ENCODE measurements at regions not wholly inside any gene's neighbourhood (a gene's known extent, or its start where the extent isn't known, plus 50 kb on each side); places are given as distances from the start of the nearest gene placed in this dataset.

DNA sequence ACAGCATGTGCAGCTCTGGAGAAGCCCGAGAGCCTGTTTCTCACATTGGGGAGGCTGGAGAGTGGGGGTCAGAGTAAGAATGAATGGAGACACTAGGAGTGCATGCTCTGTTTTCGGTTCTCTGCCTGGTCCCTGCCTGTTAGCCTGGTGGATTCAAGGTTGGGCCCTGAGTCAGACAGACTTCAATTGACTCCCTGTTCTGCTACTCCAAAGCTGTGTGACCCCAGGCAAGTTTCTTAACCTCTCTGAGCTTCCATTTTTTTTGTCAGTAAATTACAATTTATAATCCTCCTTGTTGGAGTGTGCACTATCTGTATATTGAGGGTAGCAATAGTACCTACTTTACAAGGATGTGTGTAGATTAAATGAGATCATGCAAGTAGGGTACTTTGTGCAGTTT is 102.6 kb upstream of the ESRRB start:
- no peak overlapping the region for H2AFZ ChIP-seq (ENCODE audit: low read depth, low read length)
- no peak overlapping the region for H3K27ac ChIP-seq (ENCODE audit: low read length)
- H3F3A ChIP-seq (ENCODE audit: insufficient read depth, low read length, poor library complexity, severe bottlenecking) = no peaks in the 10 kb centered on the region
- TF ChIP-seq, protein P1, sequence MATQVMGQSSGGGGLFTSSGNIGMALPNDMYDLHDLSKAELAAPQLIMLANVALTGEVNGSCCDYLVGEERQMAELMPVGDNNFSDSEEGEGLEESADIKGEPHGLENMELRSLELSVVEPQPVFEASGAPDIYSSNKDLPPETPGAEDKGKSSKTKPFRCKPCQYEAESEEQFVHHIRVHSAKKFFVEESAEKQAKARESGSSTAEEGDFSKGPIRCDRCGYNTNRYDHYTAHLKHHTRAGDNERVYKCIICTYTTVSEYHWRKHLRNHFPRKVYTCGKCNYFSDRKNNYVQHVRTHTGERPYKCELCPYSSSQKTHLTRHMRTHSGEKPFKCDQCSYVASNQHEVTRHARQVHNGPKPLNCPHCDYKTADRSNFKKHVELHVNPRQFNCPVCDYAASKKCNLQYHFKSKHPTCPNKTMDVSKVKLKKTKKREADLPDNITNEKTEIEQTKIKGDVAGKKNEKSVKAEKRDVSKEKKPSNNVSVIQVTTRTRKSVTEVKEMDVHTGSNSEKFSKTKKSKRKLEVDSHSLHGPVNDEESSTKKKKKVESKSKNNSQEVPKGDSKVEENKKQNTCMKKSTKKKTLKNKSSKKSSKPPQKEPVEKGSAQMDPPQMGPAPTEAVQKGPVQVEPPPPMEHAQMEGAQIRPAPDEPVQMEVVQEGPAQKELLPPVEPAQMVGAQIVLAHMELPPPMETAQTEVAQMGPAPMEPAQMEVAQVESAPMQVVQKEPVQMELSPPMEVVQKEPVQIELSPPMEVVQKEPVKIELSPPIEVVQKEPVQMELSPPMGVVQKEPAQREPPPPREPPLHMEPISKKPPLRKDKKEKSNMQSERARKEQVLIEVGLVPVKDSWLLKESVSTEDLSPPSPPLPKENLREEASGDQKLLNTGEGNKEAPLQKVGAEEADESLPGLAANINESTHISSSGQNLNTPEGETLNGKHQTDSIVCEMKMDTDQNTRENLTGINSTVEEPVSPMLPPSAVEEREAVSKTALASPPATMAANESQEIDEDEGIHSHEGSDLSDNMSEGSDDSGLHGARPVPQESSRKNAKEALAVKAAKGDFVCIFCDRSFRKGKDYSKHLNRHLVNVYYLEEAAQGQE (IDR thresholded peaks at IDR 0.05; ENCODE audit: borderline replicate concordance) = no peak
- TF ChIP-seq, protein P2, sequence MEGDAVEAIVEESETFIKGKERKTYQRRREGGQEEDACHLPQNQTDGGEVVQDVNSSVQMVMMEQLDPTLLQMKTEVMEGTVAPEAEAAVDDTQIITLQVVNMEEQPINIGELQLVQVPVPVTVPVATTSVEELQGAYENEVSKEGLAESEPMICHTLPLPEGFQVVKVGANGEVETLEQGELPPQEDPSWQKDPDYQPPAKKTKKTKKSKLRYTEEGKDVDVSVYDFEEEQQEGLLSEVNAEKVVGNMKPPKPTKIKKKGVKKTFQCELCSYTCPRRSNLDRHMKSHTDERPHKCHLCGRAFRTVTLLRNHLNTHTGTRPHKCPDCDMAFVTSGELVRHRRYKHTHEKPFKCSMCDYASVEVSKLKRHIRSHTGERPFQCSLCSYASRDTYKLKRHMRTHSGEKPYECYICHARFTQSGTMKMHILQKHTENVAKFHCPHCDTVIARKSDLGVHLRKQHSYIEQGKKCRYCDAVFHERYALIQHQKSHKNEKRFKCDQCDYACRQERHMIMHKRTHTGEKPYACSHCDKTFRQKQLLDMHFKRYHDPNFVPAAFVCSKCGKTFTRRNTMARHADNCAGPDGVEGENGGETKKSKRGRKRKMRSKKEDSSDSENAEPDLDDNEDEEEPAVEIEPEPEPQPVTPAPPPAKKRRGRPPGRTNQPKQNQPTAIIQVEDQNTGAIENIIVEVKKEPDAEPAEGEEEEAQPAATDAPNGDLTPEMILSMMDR (IDR thresholded peaks at IDR 0.05; ENCODE audit: poor library complexity, severe bottlenecking) = no peak
- TF ChIP-seq EP300 (conservative IDR thresholded peaks at IDR 0.05; ENCODE audit: poor library complexity, severe bottlenecking) = no peak
- TF ChIP-seq RAD21 (conservative IDR thresholded peaks at IDR 0.05) = no peak
- TF ChIP-seq EZH2 (IDR thresholded peaks at IDR 0.05; ENCODE audit: borderline replicate concordance, insufficient read depth, low read length, poor library complexity, severe bottlenecking) = no peak
- TF ChIP-seq MXI1 (conservative IDR thresholded peaks at IDR 0.05; ENCODE audit: poor library complexity, severe bottlenecking) = no peak
- TF ChIP-seq SMC3 (conservative IDR thresholded peaks at IDR 0.05; ENCODE audit: poor library complexity) = no peak
- no peak for TF ChIP-seq POLR2AphosphoS5 (IDR thresholded peaks at IDR 0.05)
- no peak for TF ChIP-seq TAF1 (IDR thresholded peaks at IDR 0.05; ENCODE audit: low read depth)
- H3K9me3 ChIP-seq (ENCODE audit: low read length) = no peaks in the 10 kb centered on the region
- H3K36me3 ChIP-seq (ENCODE audit: insufficient read depth, low read length) = no peaks in the 10 kb centered on the region
- no peaks in the 10 kb centered on the region for H4K20me1 ChIP-seq (ENCODE audit: insufficient read depth)
- no peak overlapping the region for H3K4me3 ChIP-seq (ENCODE audit: low read length)
- H3K27me3 ChIP-seq (ENCODE audit: insufficient read depth, low read depth, low read length) = no peaks in the 10 kb centered on the region
- H3K9me2 ChIP-seq (ENCODE audit: insufficient read depth, low read length) = no peaks in the 10 kb centered on the region
- H3K4me2 ChIP-seq (ENCODE audit: low read length) = no peak overlapping the region
- H3K79me2 ChIP-seq (replicated peaks; ENCODE audit: insufficient read depth, low read length) = no peaks in the 10 kb centered on the region
- no peak overlapping the region for H3K9ac ChIP-seq (ENCODE audit: low read length)

DNA sequence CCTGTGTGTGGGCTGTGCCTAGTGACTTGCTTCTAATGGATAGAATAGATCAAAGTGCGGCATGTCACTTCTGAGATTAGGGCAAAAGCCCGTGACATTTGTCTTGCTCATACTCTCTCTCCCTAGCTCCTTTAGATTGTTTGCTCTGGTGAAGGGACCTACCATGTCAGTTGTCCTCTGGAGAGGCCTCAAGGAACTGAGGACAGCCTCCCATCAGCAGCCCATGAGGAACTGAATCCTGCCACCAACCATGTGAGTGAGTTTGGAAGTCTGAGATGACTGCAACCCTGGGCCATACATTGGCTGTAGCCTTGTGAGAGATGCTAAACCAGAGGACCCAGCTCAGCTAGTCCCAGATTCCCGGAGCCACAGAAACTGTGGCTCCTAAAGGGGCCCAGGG is 101.6 kb upstream of the ESRRB start:
- Histone ChIP-seq H3K9ac (ENCODE audit: low read length) (no peak overlapping the region), H3K79me2 (replicated peaks; ENCODE audit: insufficient read depth, low read length) (no peaks in the 10 kb centered on the region), H3K4me3 (ENCODE audit: low read length) (no peak overlapping the region), H3K9me2 (ENCODE audit: insufficient read depth, low read length) (no peaks in the 10 kb centered on the region), H3K27ac (ENCODE audit: low read length) (no peak overlapping the region), H3F3A (ENCODE audit: insufficient read depth, low read length, poor library complexity, severe bottlenecking) (no peaks in the 10 kb centered on the region), H4K20me1 (ENCODE audit: insufficient read depth) (no peaks in the 10 kb centered on the region), H3K4me2 (ENCODE audit: low read length) (no peak overlapping the region), H3K27me3 (ENCODE audit: insufficient read depth, low read depth, low read length) (no peaks in the 10 kb centered on the region), H2AFZ (ENCODE audit: low read depth, low read length) (no peak overlapping the region), H3K9me3 (ENCODE audit: low read length) (no peaks in the 10 kb centered on the region), H3K36me3 (ENCODE audit: insufficient read depth, low read length) (no peaks in the 10 kb centered on the region)
- TF ChIP-seq, protein P2 (IDR thresholded peaks at IDR 0.05; ENCODE audit: poor library complexity, severe bottlenecking) = no peak
- no peak for TF ChIP-seq EP300 (conservative IDR thresholded peaks at IDR 0.05; ENCODE audit: poor library complexity, severe bottlenecking)
- TF ChIP-seq, protein P1 (IDR thresholded peaks at IDR 0.05; ENCODE audit: borderline replicate concordance) = no peak
- no peak for TF ChIP-seq POLR2AphosphoS5 (IDR thresholded peaks at IDR 0.05)
- no peak for TF ChIP-seq RAD21 (conservative IDR thresholded peaks at IDR 0.05)
- TF ChIP-seq SMC3 (conservative IDR thresholded peaks at IDR 0.05; ENCODE audit: poor library complexity) = no peak
- no peak for TF ChIP-seq TAF1 (IDR thresholded peaks at IDR 0.05; ENCODE audit: low read depth)
- TF ChIP-seq MXI1 (conservative IDR thresholded peaks at IDR 0.05; ENCODE audit: poor library complexity, severe bottlenecking) = no peak
- TF ChIP-seq EZH2 (IDR thresholded peaks at IDR 0.05; ENCODE audit: borderline replicate concordance, insufficient read depth, low read length, poor library complexity, severe bottlenecking) = no peak
